ENCODE measurements at regions not wholly inside any gene's neighbourhood (a gene's known extent, or its start where the extent isn't known, plus 50 kb on each side); places are given as distances from the start of the nearest gene placed in this dataset.

GRCh38 chr2:7815726-7816125, 866.1 kb upstream of the ID2 start:
- no peak for DNase-seq
- no peaks in the 10 kb centered on the region for H3K79me2 ChIP-seq (ENCODE audit: insufficient read depth)
- H3K4me3 ChIP-seq: no peak overlapping the region
- peaks cover 35% of the 10 kb centered on the region for H3K4me1 ChIP-seq (ENCODE audit: insufficient read depth)
- no peaks in the 10 kb centered on the region for H3K36me3 ChIP-seq (ENCODE audit: low read depth)
- no peaks in the 10 kb centered on the region for H3K9me2 ChIP-seq (ENCODE audit: insufficient read depth)
- H3K4me2 ChIP-seq (ENCODE audit: unreplicated experiment): no peak overlapping the region
- TF ChIP-seq EZH2 (IDR thresholded peaks at IDR 0.05; ENCODE audit: insufficient read depth, poor library complexity, severe bottlenecking) (no peak), EZH2phosphoT487 (IDR thresholded peaks at IDR 0.05; ENCODE audit: insufficient read depth, low read depth) (no peak)
- peaks cover 24% of the 10 kb centered on the region for H3F3A ChIP-seq (ENCODE audit: insufficient read depth)
- in situ Hi-C loops (cut with MboI): no loop called here
- no peaks in the 10 kb centered on the region for H4K20me1 ChIP-seq (ENCODE audit: insufficient read depth)
- H2AFZ ChIP-seq: no peak overlapping the region
- WGBS, 2 experiments (ENCODE audit: low coverage in 1 of 2, low lambda C conversion rate in 2 of 2, missing lambda C conversion rate in 2 of 2): 69 to 75% methylated on average over 3 of the region's 3 CpGs
- H3K9ac ChIP-seq: no peak overlapping the region
- no peak overlapping the region for H3K27ac ChIP-seq
- no peaks in the 10 kb centered on the region for H3K9me3 ChIP-seq (ENCODE audit: low read depth)
- no peaks in the 10 kb centered on the region for H3K27me3 ChIP-seq (replicated peaks; ENCODE audit: insufficient read depth)

DNA sequence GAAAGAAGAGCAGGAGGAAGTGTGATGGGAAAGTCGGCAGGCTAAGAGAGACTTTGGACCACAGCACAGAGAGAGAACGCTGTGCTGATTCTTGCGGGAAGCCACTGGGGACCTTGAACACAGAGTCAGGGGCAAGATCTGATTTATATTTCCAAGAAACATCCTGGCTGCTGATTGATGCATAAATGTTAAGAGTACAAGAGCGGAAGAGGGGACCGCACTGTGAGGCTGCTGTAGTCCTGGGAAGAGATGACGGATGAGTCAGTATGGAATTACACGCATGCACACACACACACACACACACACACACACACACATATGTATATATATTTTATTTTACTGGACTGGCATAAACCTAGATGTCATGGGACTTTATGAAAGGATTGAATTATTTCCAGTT, 865.6 kb upstream of the ID2 start:
- H3K4me1 ChIP-seq (ENCODE audit: insufficient read depth): peaks cover 30% of the 10 kb centered on the region
- H3K4me2 ChIP-seq (ENCODE audit: unreplicated experiment): no peak overlapping the region
- H3K9ac ChIP-seq: no peak overlapping the region
- in situ Hi-C loops (cut with MboI): no loop called here
- H3K36me3 ChIP-seq (ENCODE audit: low read depth): no peaks in the 10 kb centered on the region
- no peaks in the 10 kb centered on the region for H3K9me3 ChIP-seq (ENCODE audit: low read depth)
- TF ChIP-seq EZH2 (IDR thresholded peaks at IDR 0.05; ENCODE audit: insufficient read depth, poor library complexity, severe bottlenecking) (no peak), EZH2phosphoT487 (IDR thresholded peaks at IDR 0.05; ENCODE audit: insufficient read depth, low read depth) (no peak)
- no peak for DNase-seq
- no peaks in the 10 kb centered on the region for H3K79me2 ChIP-seq (ENCODE audit: insufficient read depth)
- H3F3A ChIP-seq (ENCODE audit: insufficient read depth): peaks cover 24% of the 10 kb centered on the region
- H3K27ac ChIP-seq: no peak overlapping the region
- H2AFZ ChIP-seq: no peak overlapping the region
- no peaks in the 10 kb centered on the region for H3K9me2 ChIP-seq (ENCODE audit: insufficient read depth)
- H4K20me1 ChIP-seq (ENCODE audit: insufficient read depth): no peaks in the 10 kb centered on the region
- no peak overlapping the region for H3K4me3 ChIP-seq
- no peaks in the 10 kb centered on the region for H3K27me3 ChIP-seq (replicated peaks; ENCODE audit: insufficient read depth)
- 90 to 92% methylated on average over 7 of the region's 7 CpGs for WGBS, 2 experiments (ENCODE audit: low coverage in 1 of 2, low lambda C conversion rate in 2 of 2, missing lambda C conversion rate in 2 of 2)

DNA sequence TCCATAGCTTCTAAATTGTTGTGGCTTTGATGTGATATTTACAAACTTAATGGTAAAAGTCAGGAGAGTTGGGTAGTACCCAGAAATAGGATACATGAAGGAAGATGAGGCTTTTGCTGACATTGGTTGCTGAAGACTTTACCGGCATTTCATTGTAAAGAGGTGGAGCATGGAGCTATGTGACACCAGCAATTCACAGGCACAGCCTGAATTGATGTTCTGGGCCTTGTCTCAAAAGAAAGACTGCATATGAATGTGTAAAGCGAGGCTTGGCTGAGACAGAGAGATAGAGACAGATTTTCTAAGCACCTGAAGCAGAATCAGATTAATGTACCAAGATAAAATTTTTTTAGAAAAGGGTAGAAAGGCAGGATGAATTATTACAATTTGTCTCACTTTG, 864.9 kb upstream of the ID2 start:
- peaks cover 17% of the 10 kb centered on the region for H3F3A ChIP-seq (ENCODE audit: insufficient read depth)
- H3K9me3 ChIP-seq (ENCODE audit: low read depth): no peaks in the 10 kb centered on the region
- no peak overlapping the region for H3K4me2 ChIP-seq (ENCODE audit: unreplicated experiment)
- H2AFZ ChIP-seq: no peak overlapping the region
- H4K20me1 ChIP-seq (ENCODE audit: insufficient read depth): no peaks in the 10 kb centered on the region
- no peak overlapping the region for H3K27ac ChIP-seq
- H3K79me2 ChIP-seq (ENCODE audit: insufficient read depth): no peaks in the 10 kb centered on the region
- H3K9me2 ChIP-seq (ENCODE audit: insufficient read depth): no peaks in the 10 kb centered on the region
- no peak for DNase-seq
- no peak for TF ChIP-seq EZH2 (IDR thresholded peaks at IDR 0.05; ENCODE audit: insufficient read depth, poor library complexity, severe bottlenecking)
- no peak for TF ChIP-seq EZH2phosphoT487 (IDR thresholded peaks at IDR 0.05; ENCODE audit: insufficient read depth, low read depth)
- 99 to 100% methylated on average over 2 of the region's 2 CpGs for WGBS, 2 experiments (ENCODE audit: low coverage in 1 of 2, low lambda C conversion rate in 2 of 2, missing lambda C conversion rate in 2 of 2)
- no peaks in the 10 kb centered on the region for H3K27me3 ChIP-seq (replicated peaks; ENCODE audit: insufficient read depth)
- in situ Hi-C loops (cut with MboI): no loop called here
- no peak overlapping the region for H3K9ac ChIP-seq
- H3K36me3 ChIP-seq (ENCODE audit: low read depth): no peaks in the 10 kb centered on the region
- H3K4me1 ChIP-seq (ENCODE audit: insufficient read depth): peaks cover 22% of the 10 kb centered on the region
- no peak overlapping the region for H3K4me3 ChIP-seq

DNA sequence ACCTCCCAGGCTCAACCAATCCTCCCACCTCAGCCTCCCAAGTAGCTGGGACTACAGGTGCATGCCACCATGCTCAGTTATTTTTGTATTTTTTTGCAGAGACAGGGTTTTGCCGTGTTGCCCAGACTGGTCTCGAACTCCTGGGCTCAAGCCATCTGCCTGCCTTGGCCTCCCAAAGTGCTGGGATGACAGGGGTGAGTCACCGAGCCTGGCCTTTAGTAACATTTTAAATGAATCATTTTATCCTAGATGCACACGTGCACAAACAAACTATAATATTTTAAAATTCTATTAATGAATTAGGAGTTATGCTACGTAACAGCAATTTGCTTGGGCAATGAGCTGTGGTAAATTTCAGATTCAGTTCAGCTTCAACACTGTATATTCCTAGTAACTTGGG, 862.5 kb upstream of the ID2 start:
- no peak for TF ChIP-seq EZH2phosphoT487 (IDR thresholded peaks at IDR 0.05; ENCODE audit: insufficient read depth, low read depth)
- TF ChIP-seq EZH2 (IDR thresholded peaks at IDR 0.05; ENCODE audit: insufficient read depth, poor library complexity, severe bottlenecking): no peak
- Histone ChIP-seq H3F3A (ENCODE audit: insufficient read depth) (no peaks in the 10 kb centered on the region; the same call in 1 of the 2 replicates), H3K27me3 (replicated peaks; ENCODE audit: insufficient read depth) (no peaks in the 10 kb centered on the region), H3K4me3 (no peak overlapping the region), H3K9ac (no peak overlapping the region), H3K9me3 (ENCODE audit: low read depth) (no peaks in the 10 kb centered on the region), H3K79me2 (ENCODE audit: insufficient read depth) (no peaks in the 10 kb centered on the region), H3K4me1 (ENCODE audit: insufficient read depth) (no peaks in the 10 kb centered on the region; the same call in 1 of the 2 replicates), H3K36me3 (ENCODE audit: low read depth) (no peaks in the 10 kb centered on the region), H2AFZ (no peak overlapping the region), H3K9me2 (ENCODE audit: insufficient read depth) (no peaks in the 10 kb centered on the region), H3K4me2 (ENCODE audit: unreplicated experiment) (no peak overlapping the region), H3K27ac (no peak overlapping the region), H4K20me1 (ENCODE audit: insufficient read depth) (no peaks in the 10 kb centered on the region)
- 42 to 45% methylated on average over 5 of the region's 5 CpGs for WGBS, 2 experiments (ENCODE audit: low coverage in 1 of 2, low lambda C conversion rate in 2 of 2, missing lambda C conversion rate in 2 of 2)
- peak; percentile 52 for DNase-seq
- in situ Hi-C loops (cut with MboI): no loop called here

GRCh38 chr2:7819850-7820249, 862.0 kb upstream of the ID2 start:
- in situ Hi-C loops (cut with MboI): no loop called here
- Histone ChIP-seq H3K27me3 (replicated peaks; ENCODE audit: insufficient read depth) (no peaks in the 10 kb centered on the region), H3K4me3 (no peak overlapping the region), H3K79me2 (ENCODE audit: insufficient read depth) (no peaks in the 10 kb centered on the region), H3K4me2 (ENCODE audit: unreplicated experiment) (no peak overlapping the region), H3K36me3 (ENCODE audit: low read depth) (no peaks in the 10 kb centered on the region), H3K27ac (no peak overlapping the region), H3F3A (ENCODE audit: insufficient read depth) (no peaks in the 10 kb centered on the region), H2AFZ (no peak overlapping the region), H3K9me3 (ENCODE audit: low read depth) (no peaks in the 10 kb centered on the region), H3K4me1 (ENCODE audit: insufficient read depth) (no peaks in the 10 kb centered on the region; the same call in 1 of the 2 replicates), H4K20me1 (ENCODE audit: insufficient read depth) (no peaks in the 10 kb centered on the region), H3K9ac (no peak overlapping the region), H3K9me2 (ENCODE audit: insufficient read depth) (no peaks in the 10 kb centered on the region)
- 90 to 92% methylated on average over 4 of the region's 4 CpGs for WGBS, 2 experiments (ENCODE audit: low coverage in 1 of 2, low lambda C conversion rate in 2 of 2, missing lambda C conversion rate in 2 of 2)
- TF ChIP-seq EZH2 (IDR thresholded peaks at IDR 0.05; ENCODE audit: insufficient read depth, poor library complexity, severe bottlenecking) (no peak), EZH2phosphoT487 (IDR thresholded peaks at IDR 0.05; ENCODE audit: insufficient read depth, low read depth) (no peak)
- DNase-seq: no peak

All from GM23248 (cell line).